ENCODE measurements at regions not wholly inside any gene's neighbourhood (a gene's known extent, or its start where the extent isn't known, plus 50 kb on each side); places are given as distances from the start of the nearest gene placed in this dataset.

- TF ChIP-seq POLR2A (IDR thresholded peaks at IDR 0.05; ENCODE audit: control extremely low read depth in 1 of 2, low read depth in 2 of 2, low read length in 2 of 2) (no peak), GTF2F1 (IDR thresholded peaks at IDR 0.05; ENCODE audit: borderline replicate concordance, low read depth, low read length) (no peak), ATF2 (IDR thresholded peaks at IDR 0.05; ENCODE audit: low read length) (no peak), CTCF (IDR thresholded peaks at IDR 0.05; ENCODE audit: control extremely low read depth in 1 of 3, insufficient read depth in 1 of 3, low read depth in 1 of 3, low read length in 3 of 3) (no peak), CBX5 (IDR thresholded peaks at IDR 0.05; ENCODE audit: low read depth, low read length) (no peak), CREB1 (IDR thresholded peaks at IDR 0.05) (no peak), JUN (IDR thresholded peaks at IDR 0.05; ENCODE audit: low read depth, low read length) (no peak), KDM1A (IDR thresholded peaks at IDR 0.05; ENCODE audit: borderline replicate concordance, low read length) (no peak), KDM5A (IDR thresholded peaks at IDR 0.05; ENCODE audit: low read length) (no peak), SRF (IDR thresholded peaks at IDR 0.05; ENCODE audit: low read depth, low read length) (no peak), NRF1 (IDR thresholded peaks at IDR 0.05; ENCODE audit: low read depth, low read length) (no peak)
These were observed 73.7 kb upstream of the SLC25A43 start for GRCh38 chrX:119325456-119325855.

Measured in H1 (cell line).